HepG2 (cell line): ENCODE measurements at regions not wholly inside any gene's neighbourhood (a gene's known extent, or its start where the extent isn't known, plus 50 kb on each side); places are given as distances from the start of the nearest gene placed in this dataset.

Source experiments
- BRCA1 ChIP-seq: sonication (generic); formaldehyde crosslinking; IDR thresholded peaks from 2 replicates; pipeline ENCODE4 v1.4.0; 2020; ENCODE audit warnings: missing genetic modification reagents
- EEA1 ChIP-seq: sonication (generic); formaldehyde crosslinking; IDR thresholded peaks from 2 replicates; pipeline ENCODE4 v1.5.1; 2020; ENCODE audit warnings: mild to moderate bottlenecking, missing genetic modification reagents, borderline replicate concordance
- ELF1 ChIP-seq: sonication (generic); formaldehyde crosslinking; IDR thresholded peaks from 2 replicates; pipeline ENCODE4 v1.4.0; 2020; ENCODE audit warnings: missing genetic modification reagents
- ELF3 ChIP-seq: IDR thresholded peaks from 2 replicates; pipeline ENCODE4 v1.6.1; 2016; ENCODE audit warnings: missing genetic modification reagents, missing compliant biosample characterization
- IRF9 ChIP-seq: sonication (generic); formaldehyde crosslinking; IDR thresholded peaks from 2 replicates; pipeline ENCODE4 v1.8.0; 2022; ENCODE audit warnings: missing genetic modification reagents, mild to moderate bottlenecking, borderline replicate concordance
- SETDB1 ChIP-seq: sonication (generic); formaldehyde crosslinking; IDR thresholded peaks from 2 replicates; pipeline ENCODE4 v1.5.1; 2020; ENCODE audit warnings: missing genetic modification reagents, mild to moderate bottlenecking, borderline replicate concordance
- SNAI1 ChIP-seq: sonication (generic); formaldehyde crosslinking; IDR thresholded peaks from 2 replicates; pipeline ENCODE4 v1.5.0; 2020; ENCODE audit warnings: mild to moderate bottlenecking, missing genetic modification reagents, borderline replicate concordance
- TBX2 ChIP-seq: sonication (generic); formaldehyde crosslinking; IDR thresholded peaks from 2 replicates; pipeline ENCODE4 v1.5.0; 2020; ENCODE audit warnings: missing genetic modification reagents, mild to moderate bottlenecking, borderline replicate concordance
- ZBTB3 ChIP-seq: sonication (generic); formaldehyde crosslinking; IDR thresholded peaks from 2 replicates; pipeline ENCODE4 v1.4.0; 2020; ENCODE audit warnings: low read depth, mild to moderate bottlenecking, moderate library complexity, missing genetic modification reagents, borderline replicate concordance
- ZNF12 ChIP-seq: sonication (generic); formaldehyde crosslinking; IDR thresholded peaks from 2 replicates; pipeline ENCODE4 v1.5.0; 2020; ENCODE audit warnings: missing genetic modification reagents
- ZNF362 ChIP-seq: sonication (generic); formaldehyde crosslinking; IDR thresholded peaks from 2 replicates; pipeline ENCODE4 v1.4.0; 2020; ENCODE audit warnings: missing genetic modification reagents, mild to moderate bottlenecking, borderline replicate concordance
- ZNF670 ChIP-seq: sonication (generic); formaldehyde crosslinking; IDR thresholded peaks from 2 replicates; pipeline ENCODE4 v1.8.0; 2022; ENCODE audit warnings: mild to moderate bottlenecking, missing genetic modification reagents, borderline replicate concordance
- TF ChIP-seq, protein P1 (sequence below): sonication (generic); formaldehyde crosslinking; IDR thresholded peaks from 2 replicates; pipeline ENCODE4 v1.9.0; 2022; ENCODE audit warnings: low read depth, missing genetic modification reagents

- TF ChIP-seq IRF9 (CRISPR knock-in tag) = no peak
- no peak for TF ChIP-seq SNAI1
- TF ChIP-seq ZNF670 = no peak
- TF ChIP-seq ELF1 = no peak
- TF ChIP-seq SETDB1 = no peak
- no peak for TF ChIP-seq ZNF12 (CRISPR knock-in tag)
- no peak for TF ChIP-seq TBX2 (CRISPR knock-in tag)
- TF ChIP-seq, protein P1, sequence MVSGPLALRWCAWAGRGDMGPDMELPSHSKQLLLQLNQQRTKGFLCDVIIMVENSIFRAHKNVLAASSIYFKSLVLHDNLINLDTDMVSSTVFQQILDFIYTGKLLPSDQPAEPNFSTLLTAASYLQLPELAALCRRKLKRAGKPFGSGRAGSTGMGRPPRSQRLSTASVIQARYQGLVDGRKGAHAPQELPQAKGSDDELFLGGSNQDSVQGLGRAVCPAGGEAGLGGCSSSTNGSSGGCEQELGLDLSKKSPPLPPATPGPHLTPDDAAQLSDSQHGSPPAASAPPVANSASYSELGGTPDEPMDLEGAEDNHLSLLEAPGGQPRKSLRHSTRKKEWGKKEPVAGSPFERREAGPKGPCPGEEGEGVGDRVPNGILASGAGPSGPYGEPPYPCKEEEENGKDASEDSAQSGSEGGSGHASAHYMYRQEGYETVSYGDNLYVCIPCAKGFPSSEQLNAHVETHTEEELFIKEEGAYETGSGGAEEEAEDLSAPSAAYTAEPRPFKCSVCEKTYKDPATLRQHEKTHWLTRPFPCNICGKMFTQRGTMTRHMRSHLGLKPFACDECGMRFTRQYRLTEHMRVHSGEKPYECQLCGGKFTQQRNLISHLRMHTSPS (CRISPR knock-in tag) = no peak
- no peak for TF ChIP-seq ZBTB3
- no peak for TF ChIP-seq ZNF362 (CRISPR knock-in tag)
- no peak for TF ChIP-seq BRCA1
- no peak for TF ChIP-seq ELF3
- no peak for TF ChIP-seq EEA1 (CRISPR knock-in tag)
Measured at GRCh38 chr12:98244136-98244535, 271.3 kb upstream of the TMPO start (continued).
